H1 (cell line): ENCODE measurements at regions not wholly inside any gene's neighbourhood (a gene's known extent, or its start where the extent isn't known, plus 50 kb on each side); places are given as distances from the start of the nearest gene placed in this dataset.

Source experiments
- CTCF ChIA-PET: fragments of 300-600 bp; sonication (Branson Sonifier 250); formaldehyde crosslinking; loops from one replicate; lab custom pipeline; 2021; ENCODE audit not compliant: partially characterized antibody; lab: Charles Lee
- POLR2A ChIA-PET: fragments of 300-600 bp; sonication (Branson Sonifier 250); formaldehyde crosslinking; loops from one replicate; lab custom pipeline; 2021; ENCODE audit warnings: inconsistent platforms; ENCODE audit not compliant: partially characterized antibody; lab: Charles Lee
- DNase-seq, 2 experiments: peaks; one replicate each; pipeline versions ENCODE4 v3.0.0 to v3.0.0-alpha.2; 2010 to 2022; ENCODE audit warnings: low spot score in 2 of 2, low read depth in 1 of 2, mixed read lengths in 1 of 2
- FAIRE-seq: peaks from 2 replicates; lab custom pipeline; 2011; peaks lifted over from hg19 to GRCh38; lab: Jason Lieb, UNC
- H2AFZ ChIP-seq: 2 replicates; pipeline ENCODE4 v1.8.1; 2012; ENCODE audit warnings: low read length, inconsistent platforms
- H2AK5ac ChIP-seq: 2 replicates; pipeline ENCODE4 v1.6.1; 2013; ENCODE audit warnings: low read depth, low read length
- H2BK120ac ChIP-seq: replicated peaks from 2 replicates; pipeline ENCODE3; 2013; ENCODE audit warnings: low read depth, low read length, inconsistent platforms
- H2BK12ac ChIP-seq: 2 replicates; pipeline ENCODE4 v1.6.1; 2013; ENCODE audit warnings: low read depth, low read length
- H2BK15ac ChIP-seq: 2 replicates; pipeline ENCODE4 v1.6.1; 2013; ENCODE audit warnings: low read length
- H2BK20ac ChIP-seq: 2 replicates; pipeline ENCODE4 v1.6.1; 2013; ENCODE audit warnings: low read length
- H2BK5ac ChIP-seq: 2 replicates; pipeline ENCODE4 v1.6.1; 2013; ENCODE audit warnings: low read depth, low read length
- H3K14ac ChIP-seq: 2 replicates; pipeline ENCODE4 v1.6.1; 2013; ENCODE audit warnings: inconsistent platforms; ENCODE audit not compliant: insufficient read length
- H3K18ac ChIP-seq: 2 replicates; pipeline ENCODE4 v1.6.1; 2013; ENCODE audit warnings: low read length; ENCODE audit errors: extremely low read depth
- H3K23ac ChIP-seq: 2 replicates; pipeline ENCODE4 v1.6.1; 2013; ENCODE audit warnings: inconsistent platforms; ENCODE audit not compliant: insufficient read length
- H3K23me2 ChIP-seq: 2 replicates; pipeline ENCODE4 v1.6.1; 2013; ENCODE audit warnings: low read depth, low read length
- H3K27ac ChIP-seq: 2 replicates; pipeline ENCODE4 v1.6.1; 2011; ENCODE audit warnings: low read depth, low read length, inconsistent platforms
- H3K27me3 ChIP-seq, 4 experiments: replicated peaks in 1 of 4; 1 replicate in 1 of 4; 2 replicates in 3 of 4; pipeline versions ENCODE4 v1.6.1 to v1.8.1; 2011 to 2013; ENCODE audit warnings: low read length in 3 of 4, mild to moderate bottlenecking in 3 of 4, inconsistent platforms in 2 of 4, mixed read lengths in 2 of 4, moderate library complexity in 1 of 4; ENCODE audit not compliant: control insufficient read depth in 3 of 4, insufficient read depth in 3 of 4; ENCODE audit errors: extremely low read depth in 1 of 4
- H3K36me3 ChIP-seq, 4 experiments: 2 replicates each; pipeline versions ENCODE4 v1.6.1 to v1.8.1; 2011 to 2013; ENCODE audit warnings: mild to moderate bottlenecking in 4 of 4, low read length in 3 of 4, moderate library complexity in 2 of 4, control low read depth in 1 of 4, inconsistent platforms in 1 of 4; ENCODE audit not compliant: insufficient read depth in 4 of 4, control insufficient read depth in 2 of 4
- H3K4ac ChIP-seq: replicated peaks from 2 replicates; pipeline ENCODE3; 2013; ENCODE audit warnings: low read length, low read depth, mixed read lengths, inconsistent platforms; ENCODE audit not compliant: insufficient read length
- H3K4me1 ChIP-seq, 4 experiments: replicated peaks in 1 of 4; 1 replicate in 1 of 4; 2 replicates in 3 of 4; pipeline versions ENCODE4 v1.6.1 to v1.8.1; 2011 to 2013; ENCODE audit warnings: low read length in 3 of 4, inconsistent platforms in 2 of 4, mixed read lengths in 1 of 4; ENCODE audit not compliant: insufficient read depth in 4 of 4, control insufficient read depth in 3 of 4
- H3K4me2 ChIP-seq, 2 experiments: 2 replicates each; pipeline versions ENCODE4 v1.6.1 to v1.8.1; 2011 to 2013; ENCODE audit warnings: low read depth in 2 of 2, low read length in 2 of 2, control low read depth in 1 of 2, inconsistent platforms in 1 of 2, mild to moderate bottlenecking in 1 of 2; ENCODE audit not compliant: insufficient read depth in 1 of 2
- H3K4me3 ChIP-seq, 4 experiments: fragments of 200-600, 300-600 bp in 1 of 4; sonication (generic), shearing (Covaris generic), sonication (Bioruptor Twin) in 1 of 4; 2 replicates each; pipeline versions ENCODE4 v1.5.1 to v1.8.1; 2011 to 2016; ENCODE audit warnings: low read length in 4 of 4, low read depth in 3 of 4, control low read depth in 2 of 4, inconsistent platforms in 2 of 4, mild to moderate bottlenecking in 2 of 4, mixed read lengths in 1 of 4, moderate library complexity in 1 of 4; ENCODE audit not compliant: insufficient read depth in 2 of 4; ENCODE audit errors: extremely low read depth in 1 of 4
- H3K56ac ChIP-seq: replicated peaks from 2 replicates; pipeline ENCODE3; 2013; ENCODE audit warnings: low read depth, mild to moderate bottlenecking, mixed read lengths, low read length, inconsistent platforms; ENCODE audit not compliant: insufficient read length
- H3K79me1 ChIP-seq: 2 replicates; pipeline ENCODE4 v1.6.1; 2013; ENCODE audit warnings: low read depth, low read length, control low read depth
- H3K79me2 ChIP-seq, 2 experiments: 2 replicates each; pipeline versions ENCODE4 v1.6.1 to v1.8.1; 2012 to 2013; ENCODE audit warnings: low read length in 2 of 2, mild to moderate bottlenecking in 2 of 2, inconsistent platforms in 1 of 2; ENCODE audit not compliant: insufficient read depth in 2 of 2, control insufficient read depth in 1 of 2
- H3K9ac ChIP-seq, 4 experiments: replicated peaks in 1 of 4; 1 replicate in 1 of 4; 2 replicates in 3 of 4; pipeline versions ENCODE4 v1.6.1 to v1.8.1; 2011 to 2013; ENCODE audit warnings: low read depth in 3 of 4, low read length in 3 of 4, control low read depth in 2 of 4, mild to moderate bottlenecking in 2 of 4, moderate library complexity in 2 of 4, inconsistent platforms in 1 of 4; ENCODE audit errors: extremely low read depth in 1 of 4
- H3K9me3 ChIP-seq, 2 experiments: 2 replicates each; pipeline versions ENCODE4 v1.6.1 to v1.8.1; 2012 to 2013; ENCODE audit warnings: mild to moderate bottlenecking in 2 of 2, moderate library complexity in 2 of 2, control low read depth in 1 of 2, inconsistent platforms in 1 of 2, low read depth in 1 of 2, low read length in 1 of 2, mixed read lengths in 1 of 2; ENCODE audit not compliant: insufficient read depth in 2 of 2
- H4K20me1 ChIP-seq, 2 experiments: replicated peaks in 1 of 2; 2 replicates each; pipeline versions ENCODE3 to v1.8.1; 2011 to 2013; ENCODE audit warnings: inconsistent platforms in 2 of 2, low read length in 2 of 2, mild to moderate bottlenecking in 1 of 2; ENCODE audit not compliant: insufficient read depth in 2 of 2, control insufficient read depth in 1 of 2
- H4K5ac ChIP-seq: 2 replicates; pipeline ENCODE4 v1.6.1; 2013; ENCODE audit warnings: low read length, low read depth, mixed read lengths, inconsistent platforms; ENCODE audit not compliant: insufficient read length
- H4K8ac ChIP-seq: 2 replicates; pipeline ENCODE4 v1.8.0; 2013; ENCODE audit warnings: mild to moderate bottlenecking, moderate library complexity, low read length, inconsistent platforms; ENCODE audit not compliant: insufficient read depth; ENCODE audit errors: extremely low read depth
- H4K91ac ChIP-seq: replicated peaks from 2 replicates; pipeline ENCODE3; 2013; ENCODE audit warnings: low read length, mixed read lengths, inconsistent platforms; ENCODE audit not compliant: insufficient read length
- BCL11A ChIP-seq, 2 experiments: IDR thresholded peaks; one replicate each; pipeline ENCODE4 v1.6.1; 2011; ENCODE audit warnings: low read depth in 2 of 2, low read length in 2 of 2, mild to moderate bottlenecking in 2 of 2
- POLR2AphosphoS5 ChIP-seq: IDR thresholded peaks from 2 replicates; pipeline ENCODE4 v1.6.1; 2011; ENCODE audit warnings: low read depth, low read length
- RAD21 ChIP-seq, 2 experiments: IDR thresholded peaks in 1 of 2; conservative IDR thresholded peaks in 1 of 2; 2 replicates each; pipeline ENCODE4 v1.6.1; 2011; ENCODE audit warnings: low read depth in 2 of 2, low read length in 2 of 2, improper control_type of control experiment in 1 of 2, inconsistent platforms in 1 of 2, mild to moderate bottlenecking in 1 of 2, moderate library complexity in 1 of 2
- SP1 ChIP-seq: IDR thresholded peaks from 2 replicates; pipeline ENCODE4 v1.6.1; 2011; ENCODE audit warnings: low read depth, low read length
- WGBS, 2 experiments: shearing (Covaris generic) in 1 of 2; methylation state at CpG; one replicate each; pipeline versions ENCODE4 v1.1.6 to v1.1.7; 2013 to 2015; ENCODE audit warnings: low lambda C conversion rate in 2 of 2, mixed read lengths in 2 of 2, inconsistent platforms in 1 of 2, low coverage in 1 of 2, missing lambda C conversion rate in 1 of 2; ENCODE audit not compliant: insufficient replicate concordance in 2 of 2, insufficient coverage in 1 of 2, insufficient read length in 1 of 2; ENCODE audit errors: extremely low coverage in 1 of 2, missing lambda C conversion rate in 1 of 2; 5-methylcytosine and 5-hydroxymethylcytosine counted together
- TF ChIP-seq, protein P1 (sequence below), 3 experiments: IDR thresholded peaks; 1 replicate in 2 of 3; 2 replicates in 1 of 3; pipeline versions ENCODE4 v1.5.1 to v1.6.1; 2011; ENCODE audit warnings: low read length in 3 of 3, mild to moderate bottlenecking in 3 of 3, inconsistent platforms in 2 of 3, low read depth in 1 of 3, moderate library complexity in 1 of 3; ENCODE audit not compliant: insufficient read depth in 1 of 3; ENCODE audit errors: control extremely low read depth in 1 of 3

DNA sequence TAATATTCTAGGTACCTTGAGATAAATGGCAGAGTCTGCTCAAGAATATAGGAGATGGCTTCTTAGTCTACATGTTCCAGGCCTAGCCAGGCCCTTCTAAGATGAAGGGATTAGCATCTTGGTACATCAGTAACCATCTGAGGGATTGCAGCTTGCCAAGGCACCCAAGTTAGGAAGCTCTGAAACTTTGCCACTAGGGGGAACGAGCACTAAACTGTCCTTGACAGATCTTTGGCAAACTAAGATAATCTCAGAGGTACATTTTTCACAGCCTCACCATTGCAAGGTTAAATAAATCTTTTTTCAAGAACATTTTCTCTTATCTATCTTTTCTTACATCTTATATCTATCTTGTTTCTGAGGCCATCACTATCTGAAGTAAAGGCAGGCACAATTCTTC, 351.2 kb downstream of the RAP2B start:
- Histone ChIP-seq H3K23me2 (no peaks in the 10 kb centered on the region), H3K14ac (no peak overlapping the region), H2AFZ (no peak overlapping the region), H3K4me1 (no peaks in the 10 kb centered on the region), H3K27me3 (no peaks in the 10 kb centered on the region), H2BK20ac (no peak overlapping the region), H3K27ac (no peak overlapping the region), H3K79me1 (no peaks in the 10 kb centered on the region), H2BK15ac (no peak overlapping the region), H3K4me2 (no peak overlapping the region), H3K18ac (no peak overlapping the region), H3K4me3 (no peak overlapping the region), H4K5ac (no peak overlapping the region), H3K9ac (no peak overlapping the region), H4K8ac (no peak overlapping the region), H2AK5ac (no peak overlapping the region), H2BK5ac (no peak overlapping the region), H2BK12ac (no peak overlapping the region), H4K91ac (no peak overlapping the region), H3K9me3 (peaks cover 4 to 5% of the 10 kb centered on the region in 2 experiments; a peak in 2 of 4 replicates), H3K56ac (no peak overlapping the region), H3K4ac (no peak overlapping the region), H2BK120ac (no peak overlapping the region), H3K36me3 (no peaks in the 10 kb centered on the region), H4K20me1 (no peaks in the 10 kb centered on the region), H3K79me2 (no peaks in the 10 kb centered on the region), H3K23ac (no peak overlapping the region)
- ChIA-PET CTCF (interaction anchor here (0.7 to 1.9 kb wide), 12 partner anchors 10 to 430 kb away, joined by 3 to 9 read pairs (median 4); no protein-coding TSS in a partner anchor), POLR2A (no interaction called here)
- FAIRE-seq (peak; percentile 52), DNase-seq (peak in 1 of 2 experiments; percentile 5)
- 82% methylated on average over 1 of the region's 1 CpG; no CpG with 5 or more reads in 1 of the 2 experiments for WGBS, 2 experiments
- TF ChIP-seq BCL11A (IDR thresholded peaks at IDR 0.05; ENCODE audit: low read depth in 2 of 2, low read length in 2 of 2) = no peak
- TF ChIP-seq RAD21 (IDR thresholded peaks at IDR 0.05 in 1 of 2, conservative IDR thresholded peaks at IDR 0.05 in 1 of 2; ENCODE audit: low read depth in 2 of 2, low read length in 2 of 2) = peak; percentile 36 to 50
- no peak for TF ChIP-seq POLR2AphosphoS5
- TF ChIP-seq, protein P1, sequence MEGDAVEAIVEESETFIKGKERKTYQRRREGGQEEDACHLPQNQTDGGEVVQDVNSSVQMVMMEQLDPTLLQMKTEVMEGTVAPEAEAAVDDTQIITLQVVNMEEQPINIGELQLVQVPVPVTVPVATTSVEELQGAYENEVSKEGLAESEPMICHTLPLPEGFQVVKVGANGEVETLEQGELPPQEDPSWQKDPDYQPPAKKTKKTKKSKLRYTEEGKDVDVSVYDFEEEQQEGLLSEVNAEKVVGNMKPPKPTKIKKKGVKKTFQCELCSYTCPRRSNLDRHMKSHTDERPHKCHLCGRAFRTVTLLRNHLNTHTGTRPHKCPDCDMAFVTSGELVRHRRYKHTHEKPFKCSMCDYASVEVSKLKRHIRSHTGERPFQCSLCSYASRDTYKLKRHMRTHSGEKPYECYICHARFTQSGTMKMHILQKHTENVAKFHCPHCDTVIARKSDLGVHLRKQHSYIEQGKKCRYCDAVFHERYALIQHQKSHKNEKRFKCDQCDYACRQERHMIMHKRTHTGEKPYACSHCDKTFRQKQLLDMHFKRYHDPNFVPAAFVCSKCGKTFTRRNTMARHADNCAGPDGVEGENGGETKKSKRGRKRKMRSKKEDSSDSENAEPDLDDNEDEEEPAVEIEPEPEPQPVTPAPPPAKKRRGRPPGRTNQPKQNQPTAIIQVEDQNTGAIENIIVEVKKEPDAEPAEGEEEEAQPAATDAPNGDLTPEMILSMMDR (IDR thresholded peaks at IDR 0.05; ENCODE audit: control extremely low read depth in 1 of 3, insufficient read depth in 1 of 3, low read depth in 1 of 3, low read length in 3 of 3) = peak; percentile 17 to 67 (median 45)
- no peak for TF ChIP-seq SP1
